ENCODE measurements at regions not wholly inside any gene's neighbourhood (a gene's known extent, or its start where the extent isn't known, plus 50 kb on each side); places are given as distances from the start of the nearest gene placed in this dataset.

- Histone ChIP-seq H3K27ac (ENCODE audit: low read depth in 2 of 2, low read length in 2 of 2) (no peak overlapping the region), H3K27me3 (ENCODE audit: control insufficient read depth, insufficient read depth, low read length) (no peaks in the 10 kb centered on the region), H3K4me3 (ENCODE audit: low read length in 3 of 3) (no peak overlapping the region), H3K4me1 (ENCODE audit: control insufficient read depth in 2 of 3, insufficient read depth in 2 of 3, low read depth in 1 of 3, low read length in 3 of 3) (no peaks in the 10 kb centered on the region), H3K9me3 (ENCODE audit: control insufficient read depth in 2 of 3, insufficient read depth in 1 of 3, low read length in 3 of 3) (no peaks in the 10 kb centered on the region), H3K36me3 (ENCODE audit: control insufficient read depth in 2 of 3, insufficient read depth in 3 of 3, low read length in 3 of 3) (no peaks in the 10 kb centered on the region), H3K9ac (ENCODE audit: low read length in 3 of 3) (no peak overlapping the region)
- FAIRE-seq (no peak), DNase-seq (no peak)
- TF ChIP-seq, protein P1, sequence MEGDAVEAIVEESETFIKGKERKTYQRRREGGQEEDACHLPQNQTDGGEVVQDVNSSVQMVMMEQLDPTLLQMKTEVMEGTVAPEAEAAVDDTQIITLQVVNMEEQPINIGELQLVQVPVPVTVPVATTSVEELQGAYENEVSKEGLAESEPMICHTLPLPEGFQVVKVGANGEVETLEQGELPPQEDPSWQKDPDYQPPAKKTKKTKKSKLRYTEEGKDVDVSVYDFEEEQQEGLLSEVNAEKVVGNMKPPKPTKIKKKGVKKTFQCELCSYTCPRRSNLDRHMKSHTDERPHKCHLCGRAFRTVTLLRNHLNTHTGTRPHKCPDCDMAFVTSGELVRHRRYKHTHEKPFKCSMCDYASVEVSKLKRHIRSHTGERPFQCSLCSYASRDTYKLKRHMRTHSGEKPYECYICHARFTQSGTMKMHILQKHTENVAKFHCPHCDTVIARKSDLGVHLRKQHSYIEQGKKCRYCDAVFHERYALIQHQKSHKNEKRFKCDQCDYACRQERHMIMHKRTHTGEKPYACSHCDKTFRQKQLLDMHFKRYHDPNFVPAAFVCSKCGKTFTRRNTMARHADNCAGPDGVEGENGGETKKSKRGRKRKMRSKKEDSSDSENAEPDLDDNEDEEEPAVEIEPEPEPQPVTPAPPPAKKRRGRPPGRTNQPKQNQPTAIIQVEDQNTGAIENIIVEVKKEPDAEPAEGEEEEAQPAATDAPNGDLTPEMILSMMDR (IDR thresholded peaks at IDR 0.05; ENCODE audit: borderline replicate concordance, extremely low read depth, insufficient read depth): no peak
- intact Hi-C loops (cut with DNase I): no loop called here
Measured at GRCh38 chr12:108076556-108076955, 52.5 kb upstream of the WSCD2 start.

DNA sequence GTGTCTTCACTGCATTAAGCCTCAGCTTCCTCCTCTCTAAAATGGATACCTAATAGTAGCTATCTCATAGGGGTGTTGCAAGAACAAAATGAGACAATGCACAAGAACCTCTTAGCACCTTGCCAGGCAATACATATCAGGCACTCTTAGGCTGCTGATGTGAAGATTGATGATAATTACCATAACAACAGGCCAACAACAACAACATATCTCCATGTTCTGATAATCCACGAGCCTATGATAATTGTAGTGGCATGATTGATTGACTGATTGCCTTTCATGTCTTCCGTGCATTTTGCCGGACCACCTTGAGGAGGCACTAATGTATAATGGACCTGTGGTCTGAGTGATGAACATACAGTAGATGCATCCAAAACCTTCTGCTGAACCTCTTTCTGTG, 50.7 kb upstream of the WSCD2 start:
- TF ChIP-seq, protein P1 (IDR thresholded peaks at IDR 0.05; ENCODE audit: borderline replicate concordance, extremely low read depth, insufficient read depth): no peak

More for the DNA sequence above, 50.7 kb upstream of the WSCD2 start:
- H3K4me3 ChIP-seq (ENCODE audit: low read length in 3 of 3): no peak overlapping the region
- no peaks in the 10 kb centered on the region for H3K27me3 ChIP-seq (ENCODE audit: control insufficient read depth, insufficient read depth, low read length)
- no peaks in the 10 kb centered on the region for H3K9me3 ChIP-seq (ENCODE audit: control insufficient read depth in 2 of 3, insufficient read depth in 1 of 3, low read length in 3 of 3)
- no peak for FAIRE-seq
- no peaks in the 10 kb centered on the region for H3K4me1 ChIP-seq (ENCODE audit: control insufficient read depth in 2 of 3, insufficient read depth in 2 of 3, low read depth in 1 of 3, low read length in 3 of 3)
- H3K36me3 ChIP-seq (ENCODE audit: control insufficient read depth in 2 of 3, insufficient read depth in 3 of 3, low read length in 3 of 3): no peaks in the 10 kb centered on the region
- no peak for DNase-seq
- intact Hi-C loops (cut with DNase I): no loop called here
- no peak overlapping the region for H3K27ac ChIP-seq (ENCODE audit: low read depth in 2 of 2, low read length in 2 of 2)
- H3K9ac ChIP-seq (ENCODE audit: low read length in 3 of 3): no peak overlapping the region

Data from kidney (tissue), 13 donors.